ENCODE measurements at regions not wholly inside any gene's neighbourhood (a gene's known extent, or its start where the extent isn't known, plus 50 kb on each side); places are given as distances from the start of the nearest gene placed in this dataset.

- H3K4me1 ChIP-seq (ENCODE audit: control insufficient read depth, insufficient read depth, low read length): no peaks in the 10 kb centered on the region
- H3K27ac ChIP-seq (ENCODE audit: low read length): no peak overlapping the region
Measured at GRCh38 chr3:29099296-29099695, 181.6 kb upstream of the RBMS3 start.

GRCh38 chr3:29099775-29100174, 181.1 kb upstream of the RBMS3 start:
- no peaks in the 10 kb centered on the region for H3K27me3 ChIP-seq (ENCODE audit: control insufficient read depth in 1 of 2, insufficient read depth in 2 of 2, low read length in 2 of 2)
- H3K9me3 ChIP-seq (ENCODE audit: control insufficient read depth in 2 of 2, low read length in 2 of 2): no peaks in the 10 kb centered on the region
- no peak overlapping the region for H3K4me3 ChIP-seq (ENCODE audit: low read length in 2 of 2)
- H3K36me3 ChIP-seq (ENCODE audit: control insufficient read depth in 2 of 2, insufficient read depth in 2 of 2, low read length in 2 of 2): no peaks in the 10 kb centered on the region
- no peaks in the 10 kb centered on the region for H3K4me1 ChIP-seq (ENCODE audit: control insufficient read depth, insufficient read depth, low read length)
- no peak overlapping the region for H3K9ac ChIP-seq (ENCODE audit: low read length in 2 of 2)
- H3K27ac ChIP-seq (ENCODE audit: low read length): no peak overlapping the region

More at GRCh38 chr3:29099296-29099695, 181.6 kb upstream of the RBMS3 start:
- Histone ChIP-seq H3K9ac (ENCODE audit: low read length in 2 of 2) (no peak overlapping the region), H3K27me3 (ENCODE audit: control insufficient read depth in 1 of 2, insufficient read depth in 2 of 2, low read length in 2 of 2) (no peaks in the 10 kb centered on the region), H3K4me3 (ENCODE audit: low read length in 2 of 2) (no peak overlapping the region), H3K36me3 (ENCODE audit: control insufficient read depth in 2 of 2, insufficient read depth in 2 of 2, low read length in 2 of 2) (no peaks in the 10 kb centered on the region), H3K9me3 (ENCODE audit: control insufficient read depth in 2 of 2, low read length in 2 of 2) (no peaks in the 10 kb centered on the region)

- no peaks in the 10 kb centered on the region for H3K4me1 ChIP-seq (ENCODE audit: control insufficient read depth, insufficient read depth, low read length)
- no peak overlapping the region for H3K4me3 ChIP-seq (ENCODE audit: low read length in 2 of 2)
- H3K9me3 ChIP-seq (ENCODE audit: control insufficient read depth in 2 of 2, low read length in 2 of 2): no peaks in the 10 kb centered on the region
- H3K9ac ChIP-seq (ENCODE audit: low read length in 2 of 2): no peak overlapping the region
- no peak overlapping the region for H3K27ac ChIP-seq (ENCODE audit: low read length)
- no peaks in the 10 kb centered on the region for H3K36me3 ChIP-seq (ENCODE audit: control insufficient read depth in 2 of 2, insufficient read depth in 2 of 2, low read length in 2 of 2)
- H3K27me3 ChIP-seq (ENCODE audit: control insufficient read depth in 1 of 2, insufficient read depth in 2 of 2, low read length in 2 of 2): no peaks in the 10 kb centered on the region
Measured at GRCh38 chr3:29100292-29100691, 180.6 kb upstream of the RBMS3 start.

GRCh38 chr3:29128001-29128400, 152.9 kb upstream of the RBMS3 start:
- Histone ChIP-seq H3K27ac (ENCODE audit: low read length) (no peak overlapping the region), H3K9ac (ENCODE audit: low read length in 2 of 2) (no peak overlapping the region), H3K4me3 (ENCODE audit: low read length in 2 of 2) (no peak overlapping the region), H3K9me3 (ENCODE audit: control insufficient read depth in 2 of 2, low read length in 2 of 2) (no peaks in the 10 kb centered on the region), H3K27me3 (ENCODE audit: control insufficient read depth in 1 of 2, insufficient read depth in 2 of 2, low read length in 2 of 2) (no peaks in the 10 kb centered on the region), H3K4me1 (ENCODE audit: control insufficient read depth, insufficient read depth, low read length) (no peaks in the 10 kb centered on the region), H3K36me3 (ENCODE audit: control insufficient read depth in 2 of 2, insufficient read depth in 2 of 2, low read length in 2 of 2) (no peaks in the 10 kb centered on the region)

- no peak overlapping the region for H3K9ac ChIP-seq (ENCODE audit: low read length in 2 of 2)
- no peak overlapping the region for H3K27ac ChIP-seq (ENCODE audit: low read length)
- no peak overlapping the region for H3K4me3 ChIP-seq (ENCODE audit: low read length in 2 of 2)
- H3K36me3 ChIP-seq (ENCODE audit: control insufficient read depth in 2 of 2, insufficient read depth in 2 of 2, low read length in 2 of 2): no peaks in the 10 kb centered on the region
- H3K4me1 ChIP-seq (ENCODE audit: control insufficient read depth, insufficient read depth, low read length): peaks cover 4% of the 10 kb centered on the region
- H3K9me3 ChIP-seq (ENCODE audit: control insufficient read depth in 2 of 2, low read length in 2 of 2): no peaks in the 10 kb centered on the region
- no peaks in the 10 kb centered on the region for H3K27me3 ChIP-seq (ENCODE audit: control insufficient read depth in 1 of 2, insufficient read depth in 2 of 2, low read length in 2 of 2)
Measured at GRCh38 chr3:29137601-29138000, 143.3 kb upstream of the RBMS3 start.

GRCh38 chr3:29138171-29138570, 142.7 kb upstream of the RBMS3 start:
- Histone ChIP-seq H3K4me1 (ENCODE audit: control insufficient read depth, insufficient read depth, low read length) (peaks cover 4% of the 10 kb centered on the region), H3K9ac (ENCODE audit: low read length in 2 of 2) (no peak overlapping the region), H3K9me3 (ENCODE audit: control insufficient read depth in 2 of 2, low read length in 2 of 2) (no peaks in the 10 kb centered on the region), H3K36me3 (ENCODE audit: control insufficient read depth in 2 of 2, insufficient read depth in 2 of 2, low read length in 2 of 2) (no peaks in the 10 kb centered on the region), H3K4me3 (ENCODE audit: low read length in 2 of 2) (no peak overlapping the region), H3K27ac (ENCODE audit: low read length) (no peak overlapping the region), H3K27me3 (ENCODE audit: control insufficient read depth in 1 of 2, insufficient read depth in 2 of 2, low read length in 2 of 2) (no peaks in the 10 kb centered on the region)

GRCh38 chr3:29140666-29141065, 140.2 kb upstream of the RBMS3 start:
- H3K9ac ChIP-seq (ENCODE audit: low read length in 2 of 2): no peak overlapping the region
- H3K4me1 ChIP-seq (ENCODE audit: control insufficient read depth, insufficient read depth, low read length): peaks cover 4% of the 10 kb centered on the region
- H3K27ac ChIP-seq (ENCODE audit: low read length): no peak overlapping the region
- no peaks in the 10 kb centered on the region for H3K9me3 ChIP-seq (ENCODE audit: control insufficient read depth in 2 of 2, low read length in 2 of 2)
- H3K4me3 ChIP-seq (ENCODE audit: low read length in 2 of 2): no peak overlapping the region
- no peaks in the 10 kb centered on the region for H3K27me3 ChIP-seq (ENCODE audit: control insufficient read depth in 1 of 2, insufficient read depth in 2 of 2, low read length in 2 of 2)
- no peaks in the 10 kb centered on the region for H3K36me3 ChIP-seq (ENCODE audit: control insufficient read depth in 2 of 2, insufficient read depth in 2 of 2, low read length in 2 of 2)

- Histone ChIP-seq H3K36me3 (ENCODE audit: control insufficient read depth in 2 of 2, insufficient read depth in 2 of 2, low read length in 2 of 2) (no peaks in the 10 kb centered on the region), H3K27me3 (ENCODE audit: control insufficient read depth in 1 of 2, insufficient read depth in 2 of 2, low read length in 2 of 2) (no peaks in the 10 kb centered on the region), H3K27ac (ENCODE audit: low read length) (peak overlapping the region; percentile 1), H3K9ac (ENCODE audit: low read length in 2 of 2) (no peak overlapping the region), H3K4me3 (ENCODE audit: low read length in 2 of 2) (no peak overlapping the region), H3K9me3 (ENCODE audit: control insufficient read depth in 2 of 2, low read length in 2 of 2) (no peaks in the 10 kb centered on the region), H3K4me1 (ENCODE audit: control insufficient read depth, insufficient read depth, low read length) (peaks cover 4% of the 10 kb centered on the region)
Measured at GRCh38 chr3:29141197-29141917, 139.5 kb upstream of the RBMS3 start.

GRCh38 chr3:29141918-29142275, 139.0 kb upstream of the RBMS3 start:
- H3K9me3 ChIP-seq (ENCODE audit: control insufficient read depth in 2 of 2, low read length in 2 of 2): no peaks in the 10 kb centered on the region
- H3K4me3 ChIP-seq (ENCODE audit: low read length in 2 of 2): no peak overlapping the region
- no peak overlapping the region for H3K27ac ChIP-seq (ENCODE audit: low read length)
- H3K4me1 ChIP-seq (ENCODE audit: control insufficient read depth, insufficient read depth, low read length): peaks cover 4% of the 10 kb centered on the region
- no peak overlapping the region for H3K9ac ChIP-seq (ENCODE audit: low read length in 2 of 2)
- no peaks in the 10 kb centered on the region for H3K36me3 ChIP-seq (ENCODE audit: control insufficient read depth in 2 of 2, insufficient read depth in 2 of 2, low read length in 2 of 2)
- H3K27me3 ChIP-seq (ENCODE audit: control insufficient read depth in 1 of 2, insufficient read depth in 2 of 2, low read length in 2 of 2): no peaks in the 10 kb centered on the region

- H3K4me3 ChIP-seq (ENCODE audit: low read length in 2 of 2): no peak overlapping the region
- H3K36me3 ChIP-seq (ENCODE audit: control insufficient read depth in 2 of 2, insufficient read depth in 2 of 2, low read length in 2 of 2): no peaks in the 10 kb centered on the region
- H3K27me3 ChIP-seq (ENCODE audit: control insufficient read depth in 1 of 2, insufficient read depth in 2 of 2, low read length in 2 of 2): no peaks in the 10 kb centered on the region
- peaks cover 4% of the 10 kb centered on the region for H3K4me1 ChIP-seq (ENCODE audit: control insufficient read depth, insufficient read depth, low read length)
- H3K9me3 ChIP-seq (ENCODE audit: control insufficient read depth in 2 of 2, low read length in 2 of 2): no peaks in the 10 kb centered on the region
- H3K27ac ChIP-seq (ENCODE audit: low read length): no peak overlapping the region
- H3K9ac ChIP-seq (ENCODE audit: low read length in 2 of 2): no peak overlapping the region
Measured at GRCh38 chr3:29143151-29143550, 137.7 kb upstream of the RBMS3 start.

GRCh38 chr3:29144361-29144760, 136.5 kb upstream of the RBMS3 start:
- H3K27me3 ChIP-seq (ENCODE audit: control insufficient read depth in 1 of 2, insufficient read depth in 2 of 2, low read length in 2 of 2): no peaks in the 10 kb centered on the region
- no peak overlapping the region for H3K9ac ChIP-seq (ENCODE audit: low read length in 2 of 2)
- peaks cover 4% of the 10 kb centered on the region for H3K4me1 ChIP-seq (ENCODE audit: control insufficient read depth, insufficient read depth, low read length)
- H3K4me3 ChIP-seq (ENCODE audit: low read length in 2 of 2): no peak overlapping the region
- no peaks in the 10 kb centered on the region for H3K9me3 ChIP-seq (ENCODE audit: control insufficient read depth in 2 of 2, low read length in 2 of 2)
- H3K36me3 ChIP-seq (ENCODE audit: control insufficient read depth in 2 of 2, insufficient read depth in 2 of 2, low read length in 2 of 2): no peaks in the 10 kb centered on the region
- H3K27ac ChIP-seq (ENCODE audit: low read length): no peak overlapping the region

Measured in stomach smooth muscle (tissue), 2 donors.